AG09319 (cell line): ENCODE measurements at regions not wholly inside any gene's neighbourhood (a gene's known extent, or its start where the extent isn't known, plus 50 kb on each side); places are given as distances from the start of the nearest gene placed in this dataset.

Experiments
- DNase-seq: peaks from one replicate; pipeline ENCODE4 v3.0.0-alpha.2; 2010; ENCODE audit warnings: low read depth; ENCODE audit errors: extremely low read depth
- CTCF ChIP-seq: IDR thresholded peaks from 2 replicates; pipeline ENCODE4 v1.5.1; 2011; ENCODE audit warnings: low read depth, mild to moderate bottlenecking, inconsistent platforms, low read length, moderate library complexity

DNA sequence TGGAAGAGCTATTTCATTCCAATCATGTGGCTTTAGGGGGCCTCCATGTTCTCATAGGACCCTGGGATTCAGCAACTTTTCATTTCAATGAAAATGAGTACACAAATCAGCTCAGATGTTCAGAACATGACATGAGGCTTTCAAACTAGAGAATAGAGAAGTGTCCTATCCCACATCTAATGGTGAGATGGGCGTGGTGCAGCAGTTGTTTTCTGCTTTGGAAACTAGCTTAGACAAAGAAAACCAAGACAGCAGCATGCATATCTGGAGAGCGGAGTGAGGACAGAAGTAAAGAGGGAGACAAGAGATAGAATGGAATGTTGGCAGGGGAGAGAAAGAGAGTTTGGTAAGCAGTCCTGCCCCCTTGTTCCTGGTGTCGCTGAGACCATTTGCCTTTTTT lies 1009.1 kb upstream of the IGFBP7 start:
- no peak for DNase-seq
- TF ChIP-seq CTCF = no peak

GRCh38 chr4:58113126-58113525 lies 1002.9 kb upstream of the IGFBP7 start:
- DNase-seq = no peak

DNA sequence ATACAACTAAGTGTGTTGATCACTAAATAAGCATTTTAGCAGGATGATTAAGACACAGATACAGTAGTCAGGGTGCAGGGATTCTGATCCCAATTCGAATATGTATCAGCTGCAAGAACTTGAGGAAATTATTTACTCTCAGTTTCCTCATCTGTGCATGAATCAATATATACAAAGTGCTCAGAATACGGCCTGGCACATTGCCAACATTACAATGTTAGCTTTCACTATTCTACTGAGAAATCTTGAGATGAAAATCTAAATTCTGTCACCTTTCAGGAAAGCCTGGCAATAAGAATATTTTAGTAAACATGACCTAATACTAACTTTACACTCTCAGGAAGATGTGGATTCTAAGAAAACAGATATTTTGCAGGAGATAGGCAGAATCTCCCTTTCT lies 1001.6 kb upstream of the IGFBP7 start:
- no peak for TF ChIP-seq CTCF

More at GRCh38 chr4:58113126-58113525, 1002.9 kb upstream of the IGFBP7 start:
- no peak for TF ChIP-seq CTCF

GRCh38 chr4:58093352-58093751 lies 983.2 kb upstream of the IGFBP7 start:
- DNase-seq = no peak
- no peak for TF ChIP-seq CTCF

More for the DNA sequence above, 1001.6 kb upstream of the IGFBP7 start:
- no peak for DNase-seq

DNA sequence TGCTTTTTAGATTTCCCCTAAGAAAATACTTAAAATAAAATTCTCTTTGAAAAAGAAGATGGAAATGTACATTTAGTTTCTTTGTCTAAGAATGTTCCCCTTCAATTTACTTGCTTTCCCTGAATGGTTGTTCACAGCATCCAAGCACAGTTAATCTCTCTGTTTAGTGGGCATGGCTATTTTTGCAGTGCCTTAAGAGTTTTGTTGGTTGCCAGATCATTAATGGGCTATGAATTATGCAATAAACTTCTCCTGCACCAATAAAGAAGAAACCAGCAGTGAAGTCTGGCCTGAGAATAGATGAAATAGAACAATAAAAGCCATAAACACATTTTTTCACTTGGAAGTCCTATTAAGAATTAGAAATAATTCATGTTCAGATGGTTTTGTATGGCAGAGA lies 980.4 kb upstream of the IGFBP7 start:
- DNase-seq = no peak
- no peak for TF ChIP-seq CTCF

DNA sequence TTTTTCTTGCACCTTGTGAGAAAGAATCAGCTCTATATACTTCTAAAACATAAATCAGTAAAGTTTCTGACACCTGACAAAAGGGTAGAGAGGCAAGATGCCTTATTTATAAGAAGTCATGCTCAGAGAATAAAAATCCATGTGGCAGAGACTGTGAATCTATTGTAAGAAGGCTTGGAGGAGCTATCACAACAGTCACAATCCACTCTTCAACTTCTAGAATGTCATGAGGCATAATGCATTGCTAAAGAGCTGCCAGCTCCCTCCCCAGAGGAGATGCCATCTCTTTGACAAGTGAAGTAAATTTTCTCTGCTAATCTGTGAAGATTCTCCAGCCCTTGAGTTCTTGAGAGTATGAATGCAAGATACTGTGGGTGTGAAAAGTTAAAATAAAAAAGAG lies 971.2 kb upstream of the IGFBP7 start:
- DNase-seq = no peak
- TF ChIP-seq CTCF = no peak

- TF ChIP-seq CTCF = no peak
- no peak for DNase-seq
Observed at GRCh38 chr4:58075724-58076123, 965.5 kb upstream of the IGFBP7 start.
